ENCODE measurements at regions not wholly inside any gene's neighbourhood (a gene's known extent, or its start where the extent isn't known, plus 50 kb on each side); places are given as distances from the start of the nearest gene placed in this dataset.
A peak's percentile ranks its signal among the peaks of the same experiment; 100 is the strongest.

- peaks cover 26% of the 10 kb centered on the region for H3K4me1 ChIP-seq
- intact Hi-C loops (cut with DNase I) = no loop called here
- H3K36me3 ChIP-seq = no peaks in the 10 kb centered on the region
- TF ChIP-seq CTCF (IDR thresholded peaks at IDR 0.05) (no peak), POLR2A (IDR thresholded peaks at IDR 0.05) (no peak), POLR2AphosphoS5 (IDR thresholded peaks at IDR 0.05; ENCODE audit: insufficient read depth in 1 of 2, low read depth in 1 of 2) (no peak)
- no peak overlapping the region for H3K4me3 ChIP-seq
- no peak overlapping the region for H3K27ac ChIP-seq
- DNase-seq (ENCODE audit: extremely low spot score in 2 of 2) = no peak
- H3K27me3 ChIP-seq = no peaks in the 10 kb centered on the region
- no peaks in the 10 kb centered on the region for H3K9me3 ChIP-seq
These were observed 288.9 kb upstream of the C2CD4B start for GRCh38 chr15:62453981-62454380.

GRCh38 chr15:62454567-62455172 is 289.6 kb upstream of the C2CD4B start:
- TF ChIP-seq POLR2AphosphoS5 (IDR thresholded peaks at IDR 0.05; ENCODE audit: insufficient read depth in 1 of 2, low read depth in 1 of 2) = no peak
- TF ChIP-seq POLR2A (IDR thresholded peaks at IDR 0.05) = no peak
- no peak for TF ChIP-seq CTCF (IDR thresholded peaks at IDR 0.05)
- H3K36me3 ChIP-seq = no peaks in the 10 kb centered on the region
- no peaks in the 10 kb centered on the region for H3K9me3 ChIP-seq
- H3K4me1 ChIP-seq = peaks cover 26% of the 10 kb centered on the region
- H3K27ac ChIP-seq = no peak overlapping the region
- H3K27me3 ChIP-seq = no peaks in the 10 kb centered on the region
- DNase-seq (ENCODE audit: extremely low spot score in 2 of 2) = no peak
- H3K4me3 ChIP-seq = no peak overlapping the region
- intact Hi-C loops (cut with DNase I) = no loop called here

- Histone ChIP-seq H3K4me3 (no peak overlapping the region), H3K9me3 (no peaks in the 10 kb centered on the region), H3K27ac (no peak overlapping the region), H3K4me1 (peaks cover 26% of the 10 kb centered on the region), H3K27me3 (no peaks in the 10 kb centered on the region), H3K36me3 (no peaks in the 10 kb centered on the region)
- intact Hi-C loops (cut with DNase I) = no loop called here
- no peak for TF ChIP-seq CTCF (IDR thresholded peaks at IDR 0.05)
- no peak for TF ChIP-seq POLR2A (IDR thresholded peaks at IDR 0.05)
- no peak for TF ChIP-seq POLR2AphosphoS5 (IDR thresholded peaks at IDR 0.05; ENCODE audit: insufficient read depth in 1 of 2, low read depth in 1 of 2)
- no peak for DNase-seq (ENCODE audit: extremely low spot score in 2 of 2)
These were observed 290.4 kb upstream of the C2CD4B start for GRCh38 chr15:62455441-62455921.

- H3K27me3 ChIP-seq = no peaks in the 10 kb centered on the region
- H3K4me1 ChIP-seq = peaks cover 26% of the 10 kb centered on the region
- no peak for TF ChIP-seq POLR2A (IDR thresholded peaks at IDR 0.05)
- no peaks in the 10 kb centered on the region for H3K36me3 ChIP-seq
- no peak overlapping the region for H3K4me3 ChIP-seq
- no peaks in the 10 kb centered on the region for H3K9me3 ChIP-seq
- peak overlapping the region; percentile 38 for H3K27ac ChIP-seq
- DNase-seq (ENCODE audit: extremely low spot score in 2 of 2) = no peak
- intact Hi-C loops (cut with DNase I) = no loop called here
These were observed 291.2 kb upstream of the C2CD4B start for GRCh38 chr15:62456011-62456920.

GRCh38 chr15:62457100-62457499 is 292.0 kb upstream of the C2CD4B start:
- no peaks in the 10 kb centered on the region for H3K36me3 ChIP-seq
- peaks cover 26% of the 10 kb centered on the region for H3K4me1 ChIP-seq
- no peak overlapping the region for H3K4me3 ChIP-seq
- DNase-seq (ENCODE audit: extremely low spot score in 2 of 2) = no peak
- intact Hi-C loops (cut with DNase I) = no loop called here
- TF ChIP-seq CTCF (IDR thresholded peaks at IDR 0.05) (no peak), POLR2AphosphoS5 (IDR thresholded peaks at IDR 0.05; ENCODE audit: insufficient read depth in 1 of 2, low read depth in 1 of 2) (no peak), POLR2A (IDR thresholded peaks at IDR 0.05) (no peak)
- no peak overlapping the region for H3K27ac ChIP-seq
- no peaks in the 10 kb centered on the region for H3K27me3 ChIP-seq
- H3K9me3 ChIP-seq = no peaks in the 10 kb centered on the region
